ENCODE measurements at regions not wholly inside any gene's neighbourhood (a gene's known extent, or its start where the extent isn't known, plus 50 kb on each side); places are given as distances from the start of the nearest gene placed in this dataset.

GRCh38 chr9:129493706-129494047 lies 127.2 kb downstream of the C9orf50 start:
- ChIA-PET CTCF (ENCODE audit: partially characterized antibody) (interaction anchor here (0.7 to 3.4 kb wide), 15 partner anchors 13 to 354 kb away, joined by 3 to 19 read pairs (median 3); no protein-coding TSS in a partner anchor), POLR2A (ENCODE audit: partially characterized antibody) (interaction anchor here (0.6 to 6.7 kb wide), 5 partner anchors 9 to 351 kb away, joined by 3 to 45 read pairs (median 5); no protein-coding TSS in a partner anchor)
- Histone ChIP-seq H3K9ac (replicated peaks in 1 of 4; ENCODE audit: extremely low read depth in 1 of 4, low read depth in 3 of 4, low read length in 3 of 4) (no peak overlapping the region), H2BK12ac (ENCODE audit: low read depth, low read length) (peak overlapping the region; percentile 88), H3K27me3 (replicated peaks in 1 of 4; ENCODE audit: control insufficient read depth in 3 of 4, extremely low read depth in 1 of 4, insufficient read depth in 3 of 4, low read length in 3 of 4) (peaks cover 0 to 34% (median 31%) of the 10 kb centered on the region in 4 experiments; a peak in 5 of 7 replicates), H3K23ac (ENCODE audit: insufficient read length) (no peak overlapping the region), H3K4me3 (ENCODE audit: extremely low read depth in 1 of 4, insufficient read depth in 2 of 4, low read depth in 3 of 4, low read length in 4 of 4) (no peak overlapping the region), H3K4ac (replicated peaks; ENCODE audit: insufficient read length, low read depth, low read length) (peak overlapping the region; percentile 24), H3K79me2 (ENCODE audit: control insufficient read depth in 1 of 2, insufficient read depth in 2 of 2, low read length in 2 of 2) (no peaks in the 10 kb centered on the region), H3K4me1 (replicated peaks in 1 of 4; ENCODE audit: control insufficient read depth in 3 of 4, insufficient read depth in 4 of 4, low read length in 3 of 4) (peaks cover 0 to 38% (median 31%) of the 10 kb centered on the region in 4 experiments; a peak in 6 of 7 replicates), H3K36me3 (ENCODE audit: control insufficient read depth in 2 of 4, insufficient read depth in 4 of 4, low read length in 3 of 4) (no peaks in the 10 kb centered on the region), H2BK15ac (ENCODE audit: low read length) (0 out of 2 replicates have a peak overlapping the region, but pooled peaks have one; percentile 77), H3K14ac (ENCODE audit: insufficient read length) (no peak overlapping the region), H3K23me2 (ENCODE audit: low read depth, low read length) (peaks cover 21% of the 10 kb centered on the region), H3K56ac (replicated peaks; ENCODE audit: insufficient read length, low read depth, low read length) (no peak overlapping the region), H3K27ac (ENCODE audit: low read depth, low read length) (no peak overlapping the region), H2BK20ac (ENCODE audit: low read length) (peak overlapping the region; percentile 56), H4K8ac (ENCODE audit: extremely low read depth, insufficient read depth, low read length) (peak overlapping the region; percentile 26; the same call in 1 of the 2 replicates), H3K4me2 (ENCODE audit: insufficient read depth in 1 of 2, low read depth in 2 of 2, low read length in 2 of 2) (no peak overlapping the region), H3K79me1 (ENCODE audit: low read depth, low read length) (no peaks in the 10 kb centered on the region), H4K20me1 (replicated peaks in 1 of 2; ENCODE audit: control insufficient read depth in 1 of 2, insufficient read depth in 2 of 2, low read length in 2 of 2) (no peaks in the 10 kb centered on the region), H4K91ac (replicated peaks; ENCODE audit: insufficient read length, low read length) (peak overlapping the region; percentile 45), H3K18ac (ENCODE audit: extremely low read depth, low read length) (peak overlapping the region; percentile 78), H2AK5ac (ENCODE audit: low read depth, low read length) (peak overlapping the region; percentile 44), H2AFZ (ENCODE audit: low read length) (no peak overlapping the region), H3K9me3 (ENCODE audit: insufficient read depth in 2 of 2, low read depth in 1 of 2, low read length in 1 of 2) (no peaks in the 10 kb centered on the region), H2BK5ac (ENCODE audit: low read depth, low read length) (no peak overlapping the region), H4K5ac (ENCODE audit: insufficient read length, low read depth, low read length) (no peak overlapping the region), H2BK120ac (replicated peaks; ENCODE audit: low read depth, low read length) (no peak overlapping the region)
- DNase-seq (ENCODE audit: low read depth in 1 of 2, low spot score in 2 of 2) (no peak), FAIRE-seq (no peak)
- 73% methylated on average over 8 of the region's 8 CpGs; no CpG with 5 or more reads in 1 of the 2 experiments for WGBS, 2 experiments (ENCODE audit: extremely low coverage in 1 of 2, insufficient coverage in 1 of 2, insufficient read length in 1 of 2, insufficient replicate concordance in 2 of 2, low coverage in 1 of 2, low lambda C conversion rate in 2 of 2, missing lambda C conversion rate in 1 of 2)
- TF ChIP-seq TBP (IDR thresholded peaks at IDR 0.05; ENCODE audit: low read depth, low read length), result no peak
- TF ChIP-seq SRF (IDR thresholded peaks at IDR 0.05; ENCODE audit: low read depth, low read length), result no peak
- no peak for TF ChIP-seq ATF2 (IDR thresholded peaks at IDR 0.05; ENCODE audit: low read length)
- TF ChIP-seq CTBP2 (IDR thresholded peaks at IDR 0.05; ENCODE audit: borderline replicate concordance, insufficient read depth, insufficient read length, low read length), result no peak
- no peak for TF ChIP-seq SIRT6 (IDR thresholded peaks at IDR 0.05; ENCODE audit: low read length)
- no peak for TF ChIP-seq KDM5A (IDR thresholded peaks at IDR 0.05; ENCODE audit: low read length)
- TF ChIP-seq CBX5 (IDR thresholded peaks at IDR 0.05; ENCODE audit: low read depth, low read length), result no peak
- TF ChIP-seq POU5F1 (IDR thresholded peaks at IDR 0.05; ENCODE audit: low read depth, low read length), result no peak
- TF ChIP-seq RXRA (IDR thresholded peaks at IDR 0.05; ENCODE audit: insufficient read depth, low read depth, low read length), result no peak
- TF ChIP-seq HDAC6 (IDR thresholded peaks at IDR 0.05; ENCODE audit: low read depth, low read length), result no peak
- TF ChIP-seq POLR2AphosphoS5 (IDR thresholded peaks at IDR 0.05; ENCODE audit: low read depth, low read length), result no peak
- no peak for TF ChIP-seq GTF2F1 (IDR thresholded peaks at IDR 0.05; ENCODE audit: borderline replicate concordance, low read depth, low read length)
- TF ChIP-seq TAF7 (optimal IDR thresholded peaks at IDR 0.05; ENCODE audit: borderline replicate concordance, low read depth, low read length), result no peak
